GM21367 (cell line): ENCODE measurements at regions not wholly inside any gene's neighbourhood (a gene's known extent, or its start where the extent isn't known, plus 50 kb on each side); places are given as distances from the start of the nearest gene placed in this dataset.
A peak's percentile ranks its signal among the peaks of the same experiment; 100 is the strongest.

Experiments
- ATAC-seq: cut with Tn5 transposase; IDR thresholded peaks from one replicate; pipeline ENCODE4 v1.9.1; 2021; ENCODE audit not compliant: unreplicated experiment

- no peak for ATAC-seq
These were observed 272.5 kb downstream of the DSEL start for GRCh38 chr18:67243799-67244587.

- ATAC-seq, result no peak
These were observed 274.5 kb downstream of the DSEL start for GRCh38 chr18:67242001-67242400.

GRCh38 chr18:67241299-67241698 is 275.2 kb downstream of the DSEL start:
- ATAC-seq, result no peak

GRCh38 chr18:67239826-67240225 is 276.7 kb downstream of the DSEL start:
- ATAC-seq, result no peak

- ATAC-seq, result no peak
These were observed 283.5 kb downstream of the DSEL start for GRCh38 chr18:67232991-67233390.

- ATAC-seq, result no peak
These were observed 284.1 kb downstream of the DSEL start for GRCh38 chr18:67232406-67232805.

- ATAC-seq, result no peak
These were observed 293.6 kb downstream of the DSEL start for GRCh38 chr18:67222887-67223286.

GRCh38 chr18:67219821-67220220 is 296.7 kb downstream of the DSEL start:
- ATAC-seq, result no peak

GRCh38 chr18:67218556-67218955 is 298.0 kb downstream of the DSEL start:
- no peak for ATAC-seq

- peak; percentile 89 for ATAC-seq
These were observed 298.9 kb downstream of the DSEL start for GRCh38 chr18:67217551-67218166.

GRCh38 chr18:67216846-67217245 is 299.7 kb downstream of the DSEL start:
- no peak for ATAC-seq

GRCh38 chr18:67215686-67216085 is 300.8 kb downstream of the DSEL start:
- ATAC-seq, result no peak

GRCh38 chr18:67211646-67212045 is 304.9 kb downstream of the DSEL start:
- no peak for ATAC-seq

- ATAC-seq, result no peak
These were observed 315.9 kb downstream of the DSEL start for GRCh38 chr18:67200665-67201064.

- peak; percentile 91 for ATAC-seq
These were observed 316.4 kb downstream of the DSEL start for GRCh38 chr18:67199993-67200617.

- ATAC-seq, result no peak
These were observed 321.6 kb downstream of the DSEL start for GRCh38 chr18:67194886-67195285.

- no peak for ATAC-seq
These were observed 324.0 kb downstream of the DSEL start for GRCh38 chr18:67192535-67192934.

- no peak for ATAC-seq
These were observed 333.1 kb downstream of the DSEL start for GRCh38 chr18:67183398-67183797.

GRCh38 chr18:67179726-67180125 is 336.8 kb downstream of the DSEL start:
- no peak for ATAC-seq

- no peak for ATAC-seq
These were observed 356.9 kb downstream of the DSEL start for GRCh38 chr18:67159662-67160061.

- ATAC-seq, result no peak
These were observed 361.5 kb downstream of the DSEL start for GRCh38 chr18:67154979-67155378.

GRCh38 chr18:67151366-67151765 is 365.2 kb downstream of the DSEL start:
- no peak for ATAC-seq
